Fibroblast of mammary gland (primary cell): ENCODE measurements at regions not wholly inside any gene's neighbourhood (a gene's known extent, or its start where the extent isn't known, plus 50 kb on each side); places are given as distances from the start of the nearest gene placed in this dataset.

ENCODE experiments used
- DNase-seq: peaks from one replicate; pipeline ENCODE4 v3.0.0-alpha.2; 2010; ENCODE audit warnings: low read depth
- H3K4me3 ChIP-seq: 2 replicates; pipeline ENCODE4 v1.5.1; 2011; ENCODE audit warnings: low read depth, mild to moderate bottlenecking, low read length, moderate library complexity; ENCODE audit not compliant: control insufficient read depth
- TF ChIP-seq, protein P1 (sequence below): conservative IDR thresholded peaks from 2 replicates; pipeline ENCODE4 v1.5.1; 2011; ENCODE audit warnings: low read depth, low read length, inconsistent platforms; ENCODE audit not compliant: control insufficient read depth, insufficient read depth

DNA sequence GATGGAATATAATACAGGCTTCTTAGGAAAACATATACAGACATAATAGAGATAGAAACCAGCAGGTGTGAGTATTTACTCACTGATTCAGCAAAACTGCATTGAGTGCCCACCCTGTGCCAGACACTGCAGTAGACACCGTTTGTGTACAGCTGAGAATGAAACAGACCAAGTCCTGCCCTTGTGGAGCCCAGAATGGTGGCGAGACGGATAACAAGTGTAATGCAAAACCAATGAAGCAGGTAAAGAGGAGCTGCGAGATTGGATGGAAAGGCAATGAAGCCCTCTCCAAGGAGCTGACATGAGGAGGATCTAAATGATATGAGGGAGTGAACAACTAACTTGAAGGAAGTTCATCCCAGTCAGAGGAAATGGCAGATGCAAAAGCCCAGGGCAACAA, 256.4 kb downstream of the MEX3B start:
- H3K4me3 ChIP-seq = no peak overlapping the region
- TF ChIP-seq, protein P1, sequence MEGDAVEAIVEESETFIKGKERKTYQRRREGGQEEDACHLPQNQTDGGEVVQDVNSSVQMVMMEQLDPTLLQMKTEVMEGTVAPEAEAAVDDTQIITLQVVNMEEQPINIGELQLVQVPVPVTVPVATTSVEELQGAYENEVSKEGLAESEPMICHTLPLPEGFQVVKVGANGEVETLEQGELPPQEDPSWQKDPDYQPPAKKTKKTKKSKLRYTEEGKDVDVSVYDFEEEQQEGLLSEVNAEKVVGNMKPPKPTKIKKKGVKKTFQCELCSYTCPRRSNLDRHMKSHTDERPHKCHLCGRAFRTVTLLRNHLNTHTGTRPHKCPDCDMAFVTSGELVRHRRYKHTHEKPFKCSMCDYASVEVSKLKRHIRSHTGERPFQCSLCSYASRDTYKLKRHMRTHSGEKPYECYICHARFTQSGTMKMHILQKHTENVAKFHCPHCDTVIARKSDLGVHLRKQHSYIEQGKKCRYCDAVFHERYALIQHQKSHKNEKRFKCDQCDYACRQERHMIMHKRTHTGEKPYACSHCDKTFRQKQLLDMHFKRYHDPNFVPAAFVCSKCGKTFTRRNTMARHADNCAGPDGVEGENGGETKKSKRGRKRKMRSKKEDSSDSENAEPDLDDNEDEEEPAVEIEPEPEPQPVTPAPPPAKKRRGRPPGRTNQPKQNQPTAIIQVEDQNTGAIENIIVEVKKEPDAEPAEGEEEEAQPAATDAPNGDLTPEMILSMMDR = no peak
- DNase-seq = no peak

DNA sequence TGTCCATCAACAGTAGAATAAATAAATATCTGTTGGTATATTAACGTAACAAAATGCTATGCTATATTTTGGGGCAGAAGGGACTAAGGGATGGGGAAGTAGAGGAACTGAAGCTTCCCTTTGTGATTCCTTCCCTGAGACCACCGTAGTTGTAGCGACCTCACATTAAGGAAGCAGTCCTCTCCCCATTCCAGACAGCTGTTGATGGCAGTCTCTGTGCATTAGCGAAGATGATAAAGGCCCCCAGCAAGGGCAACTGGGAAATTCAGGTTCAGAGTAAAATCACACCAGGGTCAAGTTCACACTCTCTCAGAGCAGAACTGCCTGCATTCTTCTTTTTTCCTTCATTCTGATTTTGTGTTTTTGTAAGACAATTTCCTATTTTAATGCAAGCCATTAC, 259.0 kb downstream of the MEX3B start:
- DNase-seq = no peak
- H3K4me3 ChIP-seq = no peak overlapping the region
- TF ChIP-seq, protein P1 = no peak

DNA sequence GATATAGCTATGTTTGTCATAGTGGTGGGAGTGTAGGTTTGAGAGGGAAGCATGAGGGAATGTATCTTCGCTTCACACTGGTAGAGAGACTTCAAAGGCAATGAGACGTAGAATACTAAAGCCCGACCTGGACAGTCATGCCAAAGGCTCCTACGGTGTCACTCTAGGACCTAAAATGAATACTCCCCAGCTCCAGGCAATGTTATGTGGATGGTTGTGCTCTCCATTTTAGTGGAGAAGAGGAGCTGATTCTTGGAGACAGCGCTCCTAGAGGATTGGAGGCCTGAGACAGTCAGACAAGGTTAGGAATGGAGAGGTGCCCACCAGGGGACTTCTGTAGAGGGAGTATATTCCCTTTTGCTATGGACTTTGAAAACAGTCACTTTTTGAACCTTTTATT, 260.1 kb downstream of the MEX3B start:
- DNase-seq = no peak
- H3K4me3 ChIP-seq = no peak overlapping the region
- TF ChIP-seq, protein P1 = no peak

DNA sequence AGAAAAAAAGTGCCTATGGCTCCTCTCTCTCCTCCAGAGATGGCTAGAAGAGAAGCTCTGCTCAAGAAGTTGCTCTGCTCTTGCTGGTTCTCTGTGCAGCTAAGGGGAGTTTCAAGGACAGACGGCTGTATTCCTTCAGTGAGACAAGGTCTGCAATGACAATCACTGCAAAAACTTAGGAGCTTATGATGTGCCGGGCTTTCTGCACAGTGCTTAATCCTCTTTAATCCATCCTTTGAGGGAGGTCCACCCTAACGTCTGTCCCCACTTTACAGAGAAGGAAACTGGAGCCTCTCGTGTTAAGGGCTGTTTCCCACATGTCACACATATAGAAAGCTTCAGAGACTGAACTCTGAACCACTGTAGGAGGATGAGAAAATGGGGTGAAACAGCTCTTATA, 260.6 kb downstream of the MEX3B start:
- TF ChIP-seq, protein P1 = no peak
- DNase-seq = no peak

DNA sequence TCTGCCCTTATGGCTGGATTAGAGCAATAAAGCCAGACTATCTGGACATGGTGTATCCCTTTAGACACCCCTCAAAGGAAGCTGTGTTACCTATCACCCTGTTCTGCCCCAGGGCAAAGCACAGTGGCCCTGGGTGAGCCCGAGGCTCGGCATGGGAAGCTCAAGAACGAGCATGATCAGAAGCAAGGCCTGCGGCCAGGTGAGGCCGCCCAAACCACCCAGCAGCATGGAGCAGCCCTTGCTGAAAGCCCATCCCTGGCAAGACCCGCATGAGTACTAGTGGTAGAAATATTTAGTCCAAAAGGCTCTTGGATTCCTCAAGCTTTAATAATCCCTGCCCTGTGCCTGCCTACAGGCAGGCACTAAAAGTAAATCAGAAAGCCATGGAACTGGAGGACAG, 261.1 kb downstream of the MEX3B start:
- TF ChIP-seq, protein P1 = no peak
- no peak for DNase-seq
- no peak overlapping the region for H3K4me3 ChIP-seq

More for the DNA sequence above, 260.6 kb downstream of the MEX3B start:
- H3K4me3 ChIP-seq = no peak overlapping the region

DNA sequence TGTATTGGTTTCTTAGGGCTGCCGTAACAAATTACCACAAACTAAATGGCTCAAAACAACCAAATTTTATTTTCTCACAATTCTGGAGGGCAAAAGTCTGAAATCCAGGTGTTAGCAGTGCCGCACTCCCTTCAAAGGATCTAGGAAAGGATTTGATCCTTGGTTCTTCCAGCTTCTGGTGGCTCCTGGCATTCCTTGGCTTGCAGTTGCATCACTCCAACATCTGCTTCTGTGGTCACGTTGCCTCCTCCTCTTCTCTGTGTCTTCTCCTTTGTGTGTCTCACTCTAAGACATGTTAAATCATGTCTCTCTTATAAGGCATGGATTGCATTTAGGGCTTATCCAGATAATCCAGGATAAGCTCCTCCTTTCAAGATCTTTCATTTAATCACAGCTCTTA, 262.2 kb downstream of the MEX3B start:
- no peak for DNase-seq
- TF ChIP-seq, protein P1 = no peak
- no peak overlapping the region for H3K4me3 ChIP-seq

DNA sequence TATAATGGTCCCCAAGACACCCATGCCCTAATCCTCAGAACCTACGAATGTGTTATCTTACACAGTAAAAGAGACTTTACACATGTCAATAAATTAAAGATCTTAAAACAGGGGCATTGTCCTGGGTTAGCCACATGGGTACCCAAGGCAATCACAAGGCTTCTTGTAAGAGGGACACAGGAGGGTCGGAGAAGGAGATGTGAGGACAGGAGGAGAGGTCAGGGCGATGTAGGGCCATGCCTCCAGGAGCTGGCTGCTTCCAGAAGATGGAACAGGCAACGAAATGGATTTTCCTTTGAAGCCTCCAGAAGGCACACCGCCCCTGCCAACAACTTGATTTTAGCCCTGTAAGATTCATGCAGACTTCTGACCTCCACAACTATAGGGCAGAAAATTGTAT, 262.7 kb downstream of the MEX3B start:
- DNase-seq = no peak
- H3K4me3 ChIP-seq = no peak overlapping the region
- TF ChIP-seq, protein P1 = no peak
